T-cell (primary cell): ENCODE measurements at regions not wholly inside any gene's neighbourhood (a gene's known extent, or its start where the extent isn't known, plus 50 kb on each side); places are given as distances from the start of the nearest gene placed in this dataset.

Source experiments
- ATAC-seq, 4 experiments: fragments of 200-7000 bp in 3 of 4; fragments of 150-1000 bp in 1 of 4; cut with Tn5 transposase; replicated peaks in 1 of 4; 1 replicate in 3 of 4; 2 replicates in 1 of 4; pipeline ENCODE4 v1.10.0; 2021; ENCODE audit warnings: moderate library complexity in 3 of 4, mild to moderate bottlenecking in 2 of 4, moderate number of reproducible peaks in 1 of 4
- CTCF ChIA-PET, 2 donors: fragments of 300-600 bp; sonication (Branson Sonifier 250); formaldehyde crosslinking; loops; one replicate each; lab custom pipeline; 2022; ENCODE audit warnings: antibody characterized with exemption in 2 of 2; lab: Charles Lee
- POLR2A ChIA-PET, 2 donors: fragments of 300-600 bp; sonication (Branson Sonifier 250); formaldehyde crosslinking; loops; one replicate each; lab custom pipeline; 2022; ENCODE audit warnings: antibody characterized with exemption in 2 of 2; lab: Charles Lee
- DNase-seq, 35 experiments: peaks; one replicate each; pipeline versions ENCODE4 v3.0.0 to v3.0.0-alpha.2; 2013 to 2023
- H3K27ac ChIP-seq: one replicate; pipeline ENCODE4 v1.5.1; 2013; ENCODE audit warnings: low read length
- H3K27me3 ChIP-seq, 2 experiments: replicated peaks in 1 of 2; 1 replicate in 1 of 2; 2 replicates in 1 of 2; pipeline versions ENCODE4 v1.6.1 to v1.7.0; 2013; ENCODE audit warnings: low read length in 1 of 2, mixed read lengths in 1 of 2; ENCODE audit not compliant: control insufficient read depth in 2 of 2, insufficient read depth in 2 of 2; ENCODE audit errors: extremely low read depth in 1 of 2
- H3K36me3 ChIP-seq, 2 donors: 1 replicate in 1 of 2; 2 replicates in 1 of 2; pipeline versions ENCODE4 v1.6.1 to v1.7.0; 2013; ENCODE audit warnings: low read length in 1 of 2; ENCODE audit not compliant: control insufficient read depth in 2 of 2, insufficient read depth in 1 of 2; ENCODE audit errors: extremely low read depth in 1 of 2
- H3K4me1 ChIP-seq, 2 experiments: 1 replicate in 1 of 2; 2 replicates in 1 of 2; pipeline versions ENCODE4 v1.6.1 to v1.7.0; 2013; ENCODE audit warnings: low read length in 2 of 2, mixed read lengths in 1 of 2; ENCODE audit not compliant: insufficient read depth in 2 of 2, control insufficient read depth in 1 of 2; ENCODE audit errors: extremely low read depth in 1 of 2
- H3K4me3 ChIP-seq, 2 donors: 1 replicate in 1 of 2; 2 replicates in 1 of 2; pipeline versions ENCODE4 v1.5.1 to v1.7.0; 2013; ENCODE audit warnings: mild to moderate bottlenecking in 2 of 2, low read length in 1 of 2, moderate library complexity in 1 of 2; ENCODE audit not compliant: control insufficient read depth in 1 of 2; ENCODE audit errors: extremely low read depth in 1 of 2
- H3K9me3 ChIP-seq: 2 replicates; pipeline ENCODE4 v1.7.0; 2013
- H3K27ac Mint-ChIP-seq, 2 donors: one replicate each; pipeline ENCODE4 v1.8.0; 2020 to 2021; ENCODE audit warnings: mild to moderate bottlenecking in 2 of 2, mixed read lengths in 2 of 2
- H3K27me3 Mint-ChIP-seq, 2 donors: one replicate each; pipeline ENCODE4 v1.8.0; 2021 to 2022; ENCODE audit warnings: mixed read lengths in 2 of 2
- H3K36me3 Mint-ChIP-seq: one replicate; pipeline ENCODE4 v1.8.0; 2021; ENCODE audit warnings: mixed read lengths
- H3K4me1 Mint-ChIP-seq, 3 donors: one replicate each; pipeline ENCODE4 v1.8.0; 2020 to 2022; ENCODE audit warnings: mixed read lengths in 3 of 3, mild to moderate bottlenecking in 1 of 3
- H3K4me3 Mint-ChIP-seq, 3 donors: one replicate each; pipeline ENCODE4 v1.8.0; 2020 to 2022; ENCODE audit warnings: mild to moderate bottlenecking in 3 of 3, mixed read lengths in 3 of 3, moderate library complexity in 3 of 3
- H3K9me3 Mint-ChIP-seq, 3 donors: one replicate each; pipeline ENCODE4 v1.8.0; 2020 to 2022; ENCODE audit warnings: mixed read lengths in 3 of 3
- WGBS: methylation state at CpG from one replicate; pipeline ENCODE4 v1.1.5; 2013; ENCODE audit warnings: missing lambda C conversion rate; ENCODE audit not compliant: insufficient coverage; 5-methylcytosine and 5-hydroxymethylcytosine counted together

DNA sequence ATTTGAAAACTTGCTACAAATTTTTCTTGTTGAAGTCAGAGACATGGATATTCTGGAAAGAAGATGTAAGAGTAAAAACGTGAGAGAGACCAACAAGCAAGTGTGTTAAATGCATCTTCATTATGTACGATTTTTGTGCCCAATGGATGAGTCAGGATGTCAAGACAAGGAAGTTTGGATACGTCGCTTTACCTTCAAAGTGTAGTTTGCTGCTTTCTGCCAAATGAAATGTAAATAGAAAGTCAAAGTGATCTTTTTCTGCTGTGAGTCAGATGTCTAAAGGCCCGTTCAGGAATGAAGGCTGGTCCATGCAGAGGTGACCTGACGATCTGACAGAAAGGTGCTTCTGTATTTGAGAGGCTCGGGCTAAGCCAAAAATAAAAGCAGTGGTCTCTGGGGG is 273.1 kb upstream of the PIK3R1 start:
- 79% methylated on average over 5 of the region's 7 CpGs for WGBS
- ATAC-seq, result no peak
- H3K27me3 ChIP-seq, result no peaks in the 10 kb centered on the region
- H3K4me3 Mint-ChIP-seq, result no peak overlapping the region
- no peaks in the 10 kb centered on the region for H3K36me3 ChIP-seq
- ChIA-PET CTCF (no interaction called here), POLR2A (no interaction called here)
- H3K4me1 Mint-ChIP-seq, result no peaks in the 10 kb centered on the region
- H3K4me3 ChIP-seq, result no peak overlapping the region
- H3K9me3 ChIP-seq, result no peaks in the 10 kb centered on the region
- H3K27ac Mint-ChIP-seq, result no peak overlapping the region
- no peaks in the 10 kb centered on the region for H3K4me1 ChIP-seq
- no peaks in the 10 kb centered on the region for H3K9me3 Mint-ChIP-seq
- no peak for DNase-seq
- no peak overlapping the region for H3K27ac ChIP-seq
- no peaks in the 10 kb centered on the region for H3K36me3 Mint-ChIP-seq
- peaks cover 0 to 4% of the 10 kb centered on the region in 2 donors for H3K27me3 Mint-ChIP-seq

DNA sequence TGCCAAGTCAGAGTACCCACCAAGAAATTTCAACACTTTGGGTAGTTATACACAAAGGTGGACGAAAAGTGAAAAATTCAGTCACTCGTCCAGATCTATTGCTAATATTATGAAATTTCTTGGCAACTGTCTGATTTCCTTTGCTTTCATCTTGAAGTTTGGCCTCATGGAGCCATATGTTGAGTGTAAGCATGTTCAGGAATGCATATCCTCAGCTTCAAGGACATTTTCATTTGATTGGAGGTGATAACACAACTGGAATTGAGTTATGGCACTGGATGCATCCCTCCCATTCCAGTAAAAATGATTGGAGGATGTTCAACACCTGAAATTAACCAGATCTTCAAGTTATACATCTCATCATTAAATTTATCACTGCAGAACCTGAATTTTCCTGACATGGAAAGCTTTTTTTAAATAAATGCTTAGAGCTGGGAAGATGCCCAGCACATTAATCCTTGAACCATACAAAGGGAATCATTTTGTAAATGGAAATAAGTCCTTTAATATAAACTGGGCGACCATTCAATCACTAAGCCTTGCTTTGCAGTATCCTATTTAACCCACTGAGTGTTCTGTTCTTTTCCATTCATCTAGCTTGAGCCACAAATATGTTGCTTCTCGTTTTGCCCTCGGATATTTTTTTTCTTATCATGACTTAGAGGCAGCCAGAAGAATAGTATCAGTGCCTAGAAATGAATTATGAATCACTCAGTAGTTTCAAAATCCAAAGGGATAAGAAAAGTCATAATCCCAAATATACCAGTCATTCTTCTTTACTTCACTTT is 273.7 kb upstream of the PIK3R1 start:
- Mint-ChIP-seq H3K36me3 (no peaks in the 10 kb centered on the region), H3K27me3 (peaks cover 0 to 7% of the 10 kb centered on the region in 2 donors), H3K4me1 (no peaks in the 10 kb centered on the region), H3K4me3 (no peak overlapping the region), H3K27ac (no peak overlapping the region), H3K9me3 (no peaks in the 10 kb centered on the region)
- Histone ChIP-seq H3K27me3 (no peaks in the 10 kb centered on the region), H3K4me1 (no peaks in the 10 kb centered on the region), H3K4me3 (no peak overlapping the region), H3K9me3 (no peaks in the 10 kb centered on the region), H3K36me3 (no peaks in the 10 kb centered on the region), H3K27ac (no peak overlapping the region)
- CTCF ChIA-PET, result no interaction called here
- WGBS, result no CpG with 5 or more reads among the region's 5 CpGs
- POLR2A ChIA-PET, result no interaction called here
- DNase-seq (no peak), ATAC-seq (no peak)

DNA sequence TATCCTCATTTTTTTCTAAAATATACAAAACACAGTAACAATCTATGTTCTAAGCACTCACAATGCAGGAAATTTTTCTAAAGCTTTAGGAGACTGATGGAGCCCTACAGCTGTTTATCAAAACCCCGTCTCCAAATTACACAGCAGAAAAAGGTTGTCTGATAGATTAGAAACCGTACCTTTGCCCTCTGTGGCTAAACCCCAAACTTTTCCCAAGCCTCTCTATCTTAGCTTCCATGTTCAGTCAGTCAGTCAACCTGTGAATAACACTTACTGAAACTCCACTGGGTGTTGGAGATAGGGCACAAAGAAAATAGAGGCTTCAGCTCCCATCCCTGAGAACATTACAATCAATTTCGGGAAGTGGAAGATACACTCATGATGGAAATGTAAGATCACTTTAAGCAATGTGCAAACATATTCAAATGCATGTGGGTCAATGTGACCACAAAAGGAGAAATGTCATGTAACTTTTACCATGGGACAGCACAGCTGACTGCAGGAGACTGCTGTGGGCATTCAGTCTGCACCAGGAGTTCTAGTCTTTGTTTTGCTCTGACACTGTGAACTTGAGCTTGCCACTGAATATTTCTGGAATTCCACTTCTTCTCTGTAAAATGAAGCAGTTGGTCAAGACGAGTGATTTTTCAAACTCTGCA is 279.5 kb upstream of the PIK3R1 start:
- Histone ChIP-seq H3K4me1 (no peaks in the 10 kb centered on the region), H3K9me3 (no peaks in the 10 kb centered on the region), H3K4me3 (no peak overlapping the region), H3K36me3 (no peaks in the 10 kb centered on the region), H3K27me3 (peaks cover 0 to 3% of the 10 kb centered on the region in 2 experiments), H3K27ac (no peak overlapping the region)
- Mint-ChIP-seq H3K4me1 (no peaks in the 10 kb centered on the region), H3K27ac (no peak overlapping the region), H3K4me3 (no peak overlapping the region), H3K27me3 (peaks cover 0 to 4% of the 10 kb centered on the region in 2 donors), H3K36me3 (no peaks in the 10 kb centered on the region), H3K9me3 (peaks cover 0 to 5% (median 0%) of the 10 kb centered on the region in 3 donors)
- ChIA-PET POLR2A (no interaction called here), CTCF (no interaction called here)
- DNase-seq (no peak), ATAC-seq (no peak)
- no CpG with 5 or more reads among the region's 4 CpGs for WGBS

DNA sequence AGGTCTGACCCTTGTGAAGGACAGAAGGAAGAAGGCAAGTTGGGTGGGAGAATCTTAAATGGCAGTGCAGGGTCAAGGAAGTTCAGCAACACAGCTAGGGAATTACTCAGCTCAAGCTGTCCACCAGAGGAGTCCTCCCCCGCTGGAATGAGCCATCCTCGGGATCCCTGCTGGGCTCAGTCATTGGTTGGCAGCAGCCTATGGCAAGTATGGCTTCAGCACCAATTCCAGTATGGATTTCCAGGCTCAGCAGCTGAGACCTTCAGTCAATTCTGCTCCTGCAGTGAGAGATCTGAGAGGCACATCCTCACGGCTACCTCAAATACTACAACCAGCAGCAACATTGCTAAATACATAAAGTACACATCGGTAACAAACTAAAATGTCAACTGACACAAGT is 280.6 kb upstream of the PIK3R1 start:
- no peak for DNase-seq
- Histone ChIP-seq H3K9me3 (no peaks in the 10 kb centered on the region), H3K4me1 (no peaks in the 10 kb centered on the region), H3K4me3 (no peak overlapping the region), H3K36me3 (no peaks in the 10 kb centered on the region), H3K27ac (no peak overlapping the region), H3K27me3 (peaks cover 0 to 3% of the 10 kb centered on the region in 2 experiments)
- Mint-ChIP-seq H3K4me3 (no peak overlapping the region), H3K36me3 (no peaks in the 10 kb centered on the region), H3K9me3 (peaks cover 0 to 5% (median 0%) of the 10 kb centered on the region in 3 donors), H3K4me1 (no peaks in the 10 kb centered on the region), H3K27me3 (peaks cover 0 to 4% of the 10 kb centered on the region in 2 donors), H3K27ac (no peak overlapping the region)
- ChIA-PET CTCF (no interaction called here), POLR2A (no interaction called here)
- no peak for ATAC-seq
- WGBS, result 89% methylated on average over 3 of the region's 4 CpGs

DNA sequence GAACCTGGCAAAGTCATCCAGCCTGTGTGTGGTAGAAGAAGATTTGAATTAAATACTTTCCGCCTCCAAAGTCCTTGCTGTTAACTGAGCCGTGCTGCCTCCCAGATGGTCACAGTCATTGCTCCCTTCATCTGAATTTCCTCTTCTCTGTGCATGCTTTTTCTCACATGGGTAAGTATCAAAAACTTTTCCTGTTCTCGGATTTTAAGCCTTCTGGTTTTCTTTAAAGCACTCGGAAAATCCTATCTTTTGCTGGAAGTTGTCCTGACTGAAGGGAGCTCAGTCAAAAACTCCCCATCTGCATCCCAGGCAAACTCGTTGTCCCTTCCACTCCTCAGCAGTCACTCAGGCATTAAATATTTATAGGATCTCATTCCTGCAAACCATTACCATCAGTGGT is 290.0 kb upstream of the PIK3R1 start:
- H3K27me3 Mint-ChIP-seq, result no peaks in the 10 kb centered on the region
- no peak overlapping the region for H3K4me3 Mint-ChIP-seq
- DNase-seq (no peak), ATAC-seq (no peak)
- no peak overlapping the region for H3K27ac Mint-ChIP-seq
- H3K36me3 Mint-ChIP-seq, result no peaks in the 10 kb centered on the region
- CTCF ChIA-PET, result no interaction called here
- H3K36me3 ChIP-seq, result no peaks in the 10 kb centered on the region
- no peaks in the 10 kb centered on the region for H3K4me1 ChIP-seq
- POLR2A ChIA-PET, result no interaction called here
- no peak overlapping the region for H3K27ac ChIP-seq
- H3K27me3 ChIP-seq, result no peaks in the 10 kb centered on the region
- H3K9me3 Mint-ChIP-seq, result no peaks in the 10 kb centered on the region
- no peak overlapping the region for H3K4me3 ChIP-seq
- no peaks in the 10 kb centered on the region for H3K4me1 Mint-ChIP-seq
- WGBS, result no CpG with 5 or more reads among the region's 5 CpGs
- H3K9me3 ChIP-seq, result no peaks in the 10 kb centered on the region

DNA sequence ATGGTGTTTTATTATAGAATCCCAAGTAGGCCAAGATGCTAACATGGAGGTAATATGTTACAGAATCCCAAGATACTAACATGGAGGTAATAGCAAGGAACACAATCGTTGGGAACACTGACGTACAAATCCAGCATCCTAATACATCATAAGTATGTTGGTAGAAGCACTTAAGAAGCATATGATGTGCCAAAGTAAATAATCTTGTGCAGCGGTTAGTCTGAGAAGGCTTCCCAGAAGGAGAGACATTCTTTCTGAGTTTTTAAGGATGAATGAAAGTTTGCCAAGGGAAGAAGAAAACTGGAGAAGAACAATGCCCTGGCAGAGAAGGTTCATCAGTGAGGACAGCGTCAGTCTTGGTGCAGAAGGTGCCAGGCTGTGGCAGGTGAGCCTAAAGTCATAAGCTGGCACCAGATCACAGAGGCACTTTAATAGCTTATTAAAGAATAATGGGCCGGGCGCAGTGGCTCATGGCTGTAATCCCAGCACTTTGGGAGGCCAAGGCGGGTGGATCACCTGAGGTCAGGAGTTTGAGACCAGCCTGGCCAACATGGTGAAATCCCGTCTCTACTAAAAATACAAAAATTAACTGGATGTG is 294.5 kb upstream of the PIK3R1 start:
- no peaks in the 10 kb centered on the region for H3K4me1 Mint-ChIP-seq
- CTCF ChIA-PET, result no interaction called here
- 92% methylated on average over 1 of the region's 8 CpGs for WGBS

More for the DNA sequence above, 294.5 kb upstream of the PIK3R1 start:
- no peak for DNase-seq
- H3K4me3 Mint-ChIP-seq, result no peak overlapping the region
- no peaks in the 10 kb centered on the region for H3K4me1 ChIP-seq
- no peaks in the 10 kb centered on the region for H3K27me3 ChIP-seq
- no peaks in the 10 kb centered on the region for H3K36me3 Mint-ChIP-seq
- no peak for ATAC-seq
- no peaks in the 10 kb centered on the region for H3K36me3 ChIP-seq
- no peaks in the 10 kb centered on the region for H3K27me3 Mint-ChIP-seq
- no peak overlapping the region for H3K27ac ChIP-seq
- H3K9me3 Mint-ChIP-seq, result peaks cover 4 to 10% (median 4%) of the 10 kb centered on the region in 3 donors
- POLR2A ChIA-PET, result no interaction called here
- no peak overlapping the region for H3K4me3 ChIP-seq
- H3K27ac Mint-ChIP-seq, result no peak overlapping the region
- H3K9me3 ChIP-seq, result no peaks in the 10 kb centered on the region
